Frontal cortex (tissue), 4 donors: ENCODE measurements at regions not wholly inside any gene's neighbourhood (a gene's known extent, or its start where the extent isn't known, plus 50 kb on each side); places are given as distances from the start of the nearest gene placed in this dataset. TPM values are rescaled to one million over a fixed set of nuclear protein-coding genes. Genes with fewer than 3 reads are reported as not detected.

Source experiments
- DNase-seq, 2 donors: peaks; one replicate each; pipeline ENCODE4 v3.0.0; 2012; ENCODE audit warnings: low spot score in 2 of 2
- FAIRE-seq: peaks from 2 replicates; lab custom pipeline; 2012; peaks lifted over from hg19 to GRCh38; lab: Jason Lieb, UNC
- small RNA-seq: library from RNA; depleted of rRNA; stranded (forward); fragments of <200 nt; gene quantifications from one replicate; pipeline ENCODE3, GENCODE V24; 2014
- donor health status: control.
- donor health status: control.
- donor health status: control.

DNA sequence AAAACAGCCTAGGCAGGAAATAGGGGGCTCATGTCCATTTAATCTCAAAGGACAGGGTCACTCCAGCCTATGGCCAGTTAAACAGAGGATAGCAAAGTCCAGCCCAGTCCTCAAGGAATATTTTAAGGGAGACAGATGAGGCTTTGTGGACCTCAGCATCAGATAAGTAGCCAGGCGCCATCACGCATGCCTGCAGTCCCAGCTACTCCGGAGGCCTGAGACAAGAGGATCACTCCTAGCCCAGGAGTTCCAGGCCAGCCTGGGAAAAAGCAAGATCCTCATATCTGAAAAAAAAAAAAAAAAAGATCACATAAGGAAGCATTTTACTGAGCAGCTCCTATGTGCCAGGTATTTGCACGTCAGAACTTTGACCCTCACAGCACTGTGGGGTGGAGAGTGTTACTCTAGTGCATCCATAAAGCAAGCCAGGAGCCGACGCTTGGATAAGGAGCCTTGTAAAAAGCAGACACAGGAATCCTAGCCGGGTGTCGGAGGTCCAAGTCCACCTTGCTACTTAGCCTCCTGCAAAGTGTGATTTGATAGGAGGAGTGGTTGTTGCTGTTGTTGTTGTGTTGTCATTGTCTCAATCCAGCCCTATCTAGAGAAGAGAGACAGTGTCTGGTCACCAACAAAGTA is 61.8 kb upstream of the DOCK1 start:
- FAIRE-seq (no peak), DNase-seq (no peak)

GRCh38 chr10:126844406-126844805 is 60.8 kb upstream of the DOCK1 start:
- DNase-seq (no peak), FAIRE-seq (no peak)

DNA sequence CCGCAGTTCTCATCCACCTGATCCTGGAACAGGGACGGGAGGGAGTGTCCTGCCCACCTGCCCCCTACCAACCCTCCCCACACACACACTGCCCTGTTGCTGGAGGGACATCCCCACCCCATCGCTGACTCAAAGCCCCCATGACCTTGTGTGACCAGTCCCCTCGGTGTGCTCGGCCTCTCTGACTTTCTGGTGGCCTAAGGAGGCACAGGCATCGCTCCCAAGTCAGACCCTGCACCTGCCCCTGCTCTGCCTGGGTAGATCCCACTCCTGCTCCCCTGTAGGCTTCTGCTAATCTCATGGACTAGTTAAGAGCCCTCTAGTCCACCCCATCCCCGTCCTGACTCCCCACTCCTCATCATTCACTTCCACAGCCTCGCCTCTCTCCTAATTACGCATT is 58.8 kb upstream of the DOCK1 start:
- FAIRE-seq, result no peak
- DNase-seq, result no peak

GRCh38 chr10:126846959-126847358 is 58.3 kb upstream of the DOCK1 start:
- DNase-seq, result no peak
- FAIRE-seq, result no peak

- no peak for DNase-seq
- FAIRE-seq, result no peak
Measured at GRCh38 chr10:126847666-126848065, 57.6 kb upstream of the DOCK1 start.

- no peak for DNase-seq
- no peak for FAIRE-seq
Measured at GRCh38 chr10:126849646-126850045, 55.6 kb upstream of the DOCK1 start.

GRCh38 chr10:126851414-126852108 is 53.7 kb upstream of the DOCK1 start:
- FAIRE-seq (no peak), DNase-seq (no peak)

- FAIRE-seq, result no peak
- DNase-seq, result no peak
Measured at GRCh38 chr10:126854726-126855495, 50.3 kb upstream of the DOCK1 start.

Small RNA genes lying in the stretch of these regions (small RNA-seq; reads per million reads assigned to genes)
- gene RF00271, result not detected
